ENCODE measurements at regions not wholly inside any gene's neighbourhood (a gene's known extent, or its start where the extent isn't known, plus 50 kb on each side); places are given as distances from the start of the nearest gene placed in this dataset.
A peak's percentile ranks its signal among the peaks of the same experiment; 100 is the strongest.

DNA sequence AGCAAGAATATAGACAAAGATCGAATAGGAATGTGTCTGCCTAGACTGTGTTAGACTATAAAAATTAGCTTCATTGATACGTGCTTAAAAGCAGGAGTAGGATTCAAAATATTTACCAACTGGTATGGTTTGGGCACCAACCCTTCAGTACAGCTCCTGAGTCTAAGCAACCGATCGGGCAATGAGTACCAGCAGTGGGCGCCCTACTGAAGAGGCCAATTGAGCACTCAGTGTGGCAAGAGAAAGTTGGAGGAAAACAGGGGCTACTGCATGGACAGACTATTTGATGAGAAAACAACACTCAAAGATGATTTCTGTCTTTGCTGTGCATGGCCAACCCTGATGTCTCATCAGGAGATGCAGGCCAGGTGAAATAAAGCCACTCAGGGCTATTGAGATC lies 176.0 kb upstream of the NWD2 start:
- TF ChIP-seq, protein P1, sequence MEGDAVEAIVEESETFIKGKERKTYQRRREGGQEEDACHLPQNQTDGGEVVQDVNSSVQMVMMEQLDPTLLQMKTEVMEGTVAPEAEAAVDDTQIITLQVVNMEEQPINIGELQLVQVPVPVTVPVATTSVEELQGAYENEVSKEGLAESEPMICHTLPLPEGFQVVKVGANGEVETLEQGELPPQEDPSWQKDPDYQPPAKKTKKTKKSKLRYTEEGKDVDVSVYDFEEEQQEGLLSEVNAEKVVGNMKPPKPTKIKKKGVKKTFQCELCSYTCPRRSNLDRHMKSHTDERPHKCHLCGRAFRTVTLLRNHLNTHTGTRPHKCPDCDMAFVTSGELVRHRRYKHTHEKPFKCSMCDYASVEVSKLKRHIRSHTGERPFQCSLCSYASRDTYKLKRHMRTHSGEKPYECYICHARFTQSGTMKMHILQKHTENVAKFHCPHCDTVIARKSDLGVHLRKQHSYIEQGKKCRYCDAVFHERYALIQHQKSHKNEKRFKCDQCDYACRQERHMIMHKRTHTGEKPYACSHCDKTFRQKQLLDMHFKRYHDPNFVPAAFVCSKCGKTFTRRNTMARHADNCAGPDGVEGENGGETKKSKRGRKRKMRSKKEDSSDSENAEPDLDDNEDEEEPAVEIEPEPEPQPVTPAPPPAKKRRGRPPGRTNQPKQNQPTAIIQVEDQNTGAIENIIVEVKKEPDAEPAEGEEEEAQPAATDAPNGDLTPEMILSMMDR (IDR thresholded peaks at IDR 0.05; ENCODE audit: extremely low read depth, missing control alignments) = peak; percentile 25
- DNase-seq (ENCODE audit: low spot score) = no peak

DNA sequence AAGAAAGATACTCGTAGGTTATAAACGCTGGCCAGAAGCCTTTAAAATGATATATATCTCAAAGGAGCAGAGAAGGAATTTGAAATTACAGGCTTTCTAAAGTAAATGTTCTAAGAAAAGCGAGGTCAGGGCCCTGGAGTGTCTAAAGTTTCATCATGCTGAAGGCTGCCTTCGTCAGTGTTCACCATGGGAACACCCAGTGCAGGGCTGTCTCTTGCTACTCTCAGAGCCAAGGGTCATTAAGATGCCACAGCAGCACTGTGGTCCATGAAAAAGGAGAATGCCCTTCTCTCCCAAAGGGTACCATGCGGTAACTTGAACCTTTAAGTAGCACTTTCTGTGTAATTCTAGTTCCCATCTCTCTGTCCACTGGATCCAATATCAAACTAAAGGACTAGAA lies 174.5 kb upstream of the NWD2 start:
- no peak for DNase-seq (ENCODE audit: low spot score)
- TF ChIP-seq, protein P1 (IDR thresholded peaks at IDR 0.05; ENCODE audit: extremely low read depth, missing control alignments) = no peak

- no peak for DNase-seq (ENCODE audit: low spot score)
- TF ChIP-seq, protein P1 (IDR thresholded peaks at IDR 0.05; ENCODE audit: extremely low read depth, missing control alignments) = no peak
Measured at GRCh38 chr4:37071576-37071975, 173.0 kb upstream of the NWD2 start.

DNA sequence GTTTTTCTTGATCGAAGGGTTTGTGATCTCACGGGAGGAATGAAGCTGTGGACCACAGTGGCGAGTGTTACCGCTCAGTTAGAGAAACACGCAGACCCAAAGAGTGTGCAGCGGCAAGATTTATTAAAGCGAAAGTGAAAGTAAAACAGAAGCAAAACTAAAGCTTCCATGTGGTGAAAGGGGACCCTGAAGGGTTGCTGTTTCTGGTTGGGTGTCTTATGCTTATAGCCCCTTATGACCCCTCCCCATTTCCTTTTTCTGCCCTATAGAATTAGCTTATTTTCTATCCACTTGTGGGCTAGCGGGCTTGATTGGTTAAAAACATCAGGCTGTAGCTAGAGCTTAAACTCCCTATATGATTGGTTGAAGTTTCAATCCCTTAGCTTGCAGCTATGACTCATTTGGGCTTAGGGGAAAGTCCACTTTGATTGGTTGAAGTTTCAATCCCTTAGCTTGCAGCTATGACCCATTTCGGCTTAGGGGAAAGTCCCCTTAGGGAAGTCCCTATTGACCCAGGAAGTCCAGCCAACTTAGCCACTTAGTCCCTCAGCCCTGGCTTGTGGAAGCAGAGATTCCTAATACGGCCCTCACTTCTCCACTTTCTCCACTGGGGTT lies 171.2 kb upstream of the NWD2 start:
- TF ChIP-seq, protein P1 (IDR thresholded peaks at IDR 0.05; ENCODE audit: extremely low read depth, missing control alignments) = no peak
- no peak for DNase-seq (ENCODE audit: low spot score)

GRCh38 chr4:37082912-37083311 lies 161.6 kb upstream of the NWD2 start:
- TF ChIP-seq, protein P1 (IDR thresholded peaks at IDR 0.05; ENCODE audit: extremely low read depth, missing control alignments) = no peak
- no peak for DNase-seq (ENCODE audit: low spot score)

DNA sequence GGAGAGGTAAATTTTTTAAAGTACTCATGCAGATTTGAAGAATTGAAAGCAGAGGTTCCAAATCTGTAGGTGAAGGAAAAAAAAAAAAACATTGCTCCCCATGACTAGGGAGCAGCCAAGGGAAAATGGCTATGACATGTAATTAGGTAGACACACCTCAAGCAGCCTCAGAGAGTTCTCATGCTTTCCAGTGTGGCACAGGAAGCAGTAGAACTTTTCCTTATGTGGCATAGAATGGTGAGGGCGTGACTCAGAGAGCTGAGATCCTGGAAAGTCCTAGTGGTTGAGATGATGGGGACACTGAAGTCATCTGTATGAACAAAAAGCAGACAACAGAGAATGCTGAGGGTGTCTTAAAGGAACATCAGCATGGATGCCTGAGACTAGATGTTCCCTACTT lies 148.6 kb upstream of the NWD2 start:
- TF ChIP-seq, protein P1 (IDR thresholded peaks at IDR 0.05; ENCODE audit: extremely low read depth, missing control alignments) = no peak
- DNase-seq (ENCODE audit: low spot score) = no peak

GRCh38 chr4:37101182-37101581 lies 143.4 kb upstream of the NWD2 start:
- DNase-seq (ENCODE audit: low spot score) = no peak
- TF ChIP-seq, protein P1 (IDR thresholded peaks at IDR 0.05; ENCODE audit: extremely low read depth, missing control alignments) = no peak
